Cardiac fibroblast (primary cell): ENCODE measurements at regions not wholly inside any gene's neighbourhood (a gene's known extent, or its start where the extent isn't known, plus 50 kb on each side); places are given as distances from the start of the nearest gene placed in this dataset.

Experiments
- DNase-seq, 2 donors: peaks; one replicate each; pipeline versions ENCODE4 v3.0.0 to v3.0.0-alpha.2; 2010; ENCODE audit warnings: low read depth in 2 of 2
- H3K4me3 ChIP-seq, 2 donors: replicated peaks in 1 of 2; 1 replicate in 1 of 2; 2 replicates in 1 of 2; pipeline ENCODE4 v1.5.1; 2011; ENCODE audit warnings: low read depth in 2 of 2, low read length in 2 of 2, mild to moderate bottlenecking in 2 of 2, moderate library complexity in 1 of 2
- CTCF ChIP-seq: IDR thresholded peaks from one replicate; pipeline ENCODE4 v1.5.1; 2011; ENCODE audit warnings: low read depth, mild to moderate bottlenecking, low read length, inconsistent platforms

GRCh38 chr16:35188288-35189155 lies 1729.1 kb downstream of the TP53TG3F start:
- TF ChIP-seq CTCF: no peak
- no peak overlapping the region for H3K4me3 ChIP-seq
- no peak for DNase-seq

- TF ChIP-seq CTCF: no peak
- no peak for DNase-seq
- H3K4me3 ChIP-seq: no peak overlapping the region
Measured at GRCh38 chr16:35192993-35193392, 1733.6 kb downstream of the TP53TG3F start.

GRCh38 chr16:35193956-35194355 lies 1734.5 kb downstream of the TP53TG3F start:
- no peak for DNase-seq
- TF ChIP-seq CTCF: no peak
- no peak overlapping the region for H3K4me3 ChIP-seq

- DNase-seq: no peak
- no peak overlapping the region for H3K4me3 ChIP-seq
- no peak for TF ChIP-seq CTCF
Measured at GRCh38 chr16:35194681-35195080, 1735.3 kb downstream of the TP53TG3F start.

- no peak for DNase-seq
- TF ChIP-seq CTCF: no peak
- no peak overlapping the region for H3K4me3 ChIP-seq
Measured at GRCh38 chr16:35195173-35195863, 1735.9 kb downstream of the TP53TG3F start.

GRCh38 chr16:35195864-35196216 lies 1736.4 kb downstream of the TP53TG3F start:
- TF ChIP-seq CTCF: no peak
- DNase-seq: no peak

More at GRCh38 chr16:35195864-35196216, 1736.4 kb downstream of the TP53TG3F start:
- H3K4me3 ChIP-seq: no peak overlapping the region
